BJ (cell line): ENCODE measurements at regions not wholly inside any gene's neighbourhood (a gene's known extent, or its start where the extent isn't known, plus 50 kb on each side); places are given as distances from the start of the nearest gene placed in this dataset.
A peak's percentile ranks its signal among the peaks of the same experiment; 100 is the strongest.

ENCODE experiments used
- CTCF ChIA-PET: fragments of 350-600 bp; formaldehyde crosslinking; extraction: SDS; loops from one replicate; lab custom pipeline; 2021; ENCODE audit warnings: antibody characterized with exemption, inconsistent platforms; lab: Yijun Ruan, JAX
- POLR2A ChIA-PET: fragments of 300-600 bp; sonication (Branson Sonifier 250); formaldehyde crosslinking; extraction: SDS; loops from one replicate; lab custom pipeline; 2021; ENCODE audit warnings: antibody characterized with exemption; lab: Charles Lee
- DNase-seq: peaks from one replicate; pipeline ENCODE4 v3.0.0-alpha.2; 2011; ENCODE audit warnings: low read depth
- H3K27me3 ChIP-seq: 2 replicates; pipeline ENCODE4 v1.6.0; 2011; ENCODE audit warnings: low read length; ENCODE audit not compliant: control insufficient read depth, insufficient read depth
- H3K36me3 ChIP-seq: 2 replicates; pipeline ENCODE4 v1.5.1; 2011; ENCODE audit warnings: low read length; ENCODE audit not compliant: control insufficient read depth, insufficient read depth
- H3K4me3 ChIP-seq: 2 replicates; pipeline ENCODE4 v1.5.1; 2011; ENCODE audit warnings: low read depth, mild to moderate bottlenecking, control low read depth, low read length
- CTCF ChIP-seq: IDR thresholded peaks from 2 replicates; pipeline ENCODE4 v1.5.1; 2011; ENCODE audit warnings: low read depth, mild to moderate bottlenecking, control low read depth, inconsistent platforms, low read length, moderate library complexity; ENCODE audit not compliant: insufficient read depth

GRCh38 chr6:14364370-14364769, 246.8 kb downstream of the CD83 start:
- H3K36me3 ChIP-seq: no peaks in the 10 kb centered on the region
- ChIA-PET CTCF (no interaction called here), POLR2A (no interaction called here)
- DNase-seq: no peak
- no peaks in the 10 kb centered on the region for H3K27me3 ChIP-seq
- no peak for TF ChIP-seq CTCF
- no peak overlapping the region for H3K4me3 ChIP-seq

- peak; percentile 25 for DNase-seq
- no peaks in the 10 kb centered on the region for H3K27me3 ChIP-seq
- ChIA-PET CTCF (no interaction called here), POLR2A (no interaction called here)
- no peaks in the 10 kb centered on the region for H3K36me3 ChIP-seq
- no peak overlapping the region for H3K4me3 ChIP-seq
- TF ChIP-seq CTCF: no peak
Measured at GRCh38 chr6:14365393-14365792, 247.8 kb downstream of the CD83 start.

DNA sequence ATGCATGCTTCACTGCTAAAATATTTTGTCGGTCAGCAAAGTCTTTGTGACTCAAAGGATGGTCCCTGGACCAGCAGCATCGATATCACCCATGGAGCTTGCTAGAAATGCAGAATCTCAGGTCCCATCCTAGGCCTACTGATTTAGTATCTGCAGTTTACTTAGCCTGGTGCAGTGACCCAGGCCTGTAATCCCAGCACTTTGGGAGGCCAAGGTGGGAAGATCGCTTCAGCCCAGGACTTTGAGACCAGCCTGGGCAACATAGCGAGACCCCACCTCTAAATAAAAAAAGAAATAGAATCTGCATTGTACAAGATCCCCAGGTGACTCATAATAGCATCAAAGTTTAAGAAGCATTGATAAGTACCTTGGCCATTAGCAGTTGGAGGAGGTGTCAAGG, 248.7 kb downstream of the CD83 start:
- H3K27me3 ChIP-seq: no peaks in the 10 kb centered on the region
- DNase-seq: no peak
- TF ChIP-seq CTCF: no peak
- ChIA-PET POLR2A (no interaction called here), CTCF (no interaction called here)
- no peaks in the 10 kb centered on the region for H3K36me3 ChIP-seq
- H3K4me3 ChIP-seq: no peak overlapping the region

- Histone ChIP-seq H3K36me3 (no peaks in the 10 kb centered on the region), H3K4me3 (no peak overlapping the region), H3K27me3 (no peaks in the 10 kb centered on the region)
- no peak for TF ChIP-seq CTCF
- POLR2A ChIA-PET: no interaction called here
- CTCF ChIA-PET: no interaction called here
- no peak for DNase-seq
Measured at GRCh38 chr6:14366872-14367271, 249.3 kb downstream of the CD83 start.

DNA sequence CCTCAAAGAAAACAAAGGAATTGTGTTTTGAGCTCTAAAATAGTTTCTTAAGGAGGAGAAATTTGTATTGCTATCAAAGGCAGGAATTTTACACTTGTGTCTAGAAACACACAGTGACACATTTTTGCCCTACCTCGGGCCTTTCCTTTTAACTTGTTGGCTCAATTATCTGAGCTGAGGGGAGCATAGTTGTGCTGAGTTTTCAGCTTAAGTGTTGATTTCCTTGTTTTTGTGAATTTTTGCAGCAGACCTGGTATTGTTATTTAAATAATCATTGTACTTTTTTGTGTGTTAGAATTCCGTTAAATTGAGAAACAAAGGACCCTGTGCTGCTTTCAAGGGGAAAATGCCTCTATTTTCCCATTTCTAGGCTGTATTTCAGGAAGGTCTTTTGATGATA, 249.7 kb downstream of the CD83 start:
- ChIA-PET POLR2A (no interaction called here), CTCF (no interaction called here)
- H3K27me3 ChIP-seq: no peaks in the 10 kb centered on the region
- no peaks in the 10 kb centered on the region for H3K36me3 ChIP-seq
- TF ChIP-seq CTCF: no peak
- DNase-seq: no peak
- H3K4me3 ChIP-seq: no peak overlapping the region

GRCh38 chr6:14369717-14370116, 252.1 kb downstream of the CD83 start:
- CTCF ChIA-PET: no interaction called here
- POLR2A ChIA-PET: no interaction called here
- DNase-seq: no peak
- TF ChIP-seq CTCF: no peak
- no peaks in the 10 kb centered on the region for H3K27me3 ChIP-seq
- no peak overlapping the region for H3K4me3 ChIP-seq
- no peaks in the 10 kb centered on the region for H3K36me3 ChIP-seq
